Breast epithelium (tissue), 4 donors: ENCODE measurements at regions not wholly inside any gene's neighbourhood (a gene's known extent, or its start where the extent isn't known, plus 50 kb on each side); places are given as distances from the start of the nearest gene placed in this dataset.

Experiments
- DNase-seq, 2 donors: peaks; one replicate each; pipeline ENCODE4 v3.0.0-alpha.2; 2019; ENCODE audit warnings: low spot score in 2 of 2
- H3K27ac ChIP-seq, 2 donors: fragments of 200-600 bp; sonication (generic) in 1 of 2; one replicate each; pipeline ENCODE4 v1.5.1; 2016 to 2019; ENCODE audit warnings: mild to moderate bottlenecking in 1 of 2
- H3K27me3 ChIP-seq, 2 donors: fragments of 200-600 bp; sonication (generic) in 1 of 2; one replicate each; pipeline versions ENCODE4 v1.5.1 to v1.6.0; 2017 to 2019; ENCODE audit warnings: control low read depth in 1 of 2, mild to moderate bottlenecking in 1 of 2
- H3K36me3 ChIP-seq: fragments of 200-600 bp; one replicate; pipeline ENCODE4 v1.5.1; 2019
- H3K4me1 ChIP-seq, 2 donors: fragments of 200-600 bp; sonication (generic); one replicate each; pipeline ENCODE4 v1.5.1; 2016 to 2019; ENCODE audit warnings: control low read depth in 1 of 2
- H3K4me3 ChIP-seq, 3 donors: fragments of 200-600 bp; sonication (generic); 1 replicate in 2 of 3; 2 replicates in 1 of 3; pipeline ENCODE4 v1.5.1; 2016 to 2019; ENCODE audit warnings: mild to moderate bottlenecking in 3 of 3, moderate library complexity in 2 of 3
- H3K9me3 ChIP-seq, 2 donors: fragments of 200-600 bp; sonication (generic) in 1 of 2; one replicate each; pipeline ENCODE4 v1.5.1; 2016 to 2019; ENCODE audit warnings: control low read depth in 1 of 2
- CTCF ChIP-seq, 3 donors: fragments of 450-650 bp; IDR thresholded peaks; one replicate each; pipeline ENCODE4 v1.5.1; 2016 to 2017; ENCODE audit warnings: antibody characterized with exemption in 3 of 3, mild to moderate bottlenecking in 3 of 3, moderate library complexity in 3 of 3
- POLR2A ChIP-seq: fragments of 450-650 bp; IDR thresholded peaks from one replicate; pipeline ENCODE4 v1.6.1; 2016; ENCODE audit warnings: antibody characterized with exemption, mild to moderate bottlenecking, moderate library complexity
- POLR2AphosphoS5 ChIP-seq, 3 donors: sonication (generic); formaldehyde crosslinking; IDR thresholded peaks; one replicate each; pipeline ENCODE4 v1.6.1; 2017; ENCODE audit warnings: antibody characterized with exemption in 3 of 3
- intact Hi-C: fragments of 100-400 bp; cut with DNase I; formaldehyde crosslinking; loops from one replicate; pipeline ENCODE4 v1.15.1; 2023; ENCODE audit warnings: low total_unique reads

GRCh38 chr20:11785885-11786507, 131.7 kb upstream of the BTBD3 start:
- no peak for DNase-seq
- Histone ChIP-seq H3K9me3 (no peaks in the 10 kb centered on the region), H3K4me1 (no peaks in the 10 kb centered on the region), H3K27ac (no peak overlapping the region), H3K36me3 (no peaks in the 10 kb centered on the region), H3K27me3 (no peaks in the 10 kb centered on the region), H3K4me3 (no peak overlapping the region)
- no peak for TF ChIP-seq POLR2AphosphoS5 (IDR thresholded peaks at IDR 0.05)
- no peak for TF ChIP-seq CTCF (IDR thresholded peaks at IDR 0.05)
- no peak for TF ChIP-seq POLR2A
- intact Hi-C loops = no loop called here

GRCh38 chr20:11790046-11790445, 127.6 kb upstream of the BTBD3 start:
- intact Hi-C loops = no loop called here
- TF ChIP-seq POLR2A (no peak), CTCF (IDR thresholded peaks at IDR 0.05) (no peak), POLR2AphosphoS5 (IDR thresholded peaks at IDR 0.05) (no peak)
- H3K36me3 ChIP-seq = no peaks in the 10 kb centered on the region

GRCh38 chr20:11791316-11791715, 126.4 kb upstream of the BTBD3 start:
- no peak for TF ChIP-seq POLR2AphosphoS5 (IDR thresholded peaks at IDR 0.05)
- no peak for DNase-seq
- H3K4me1 ChIP-seq = no peaks in the 10 kb centered on the region
- intact Hi-C loops = no loop called here
- no peaks in the 10 kb centered on the region for H3K9me3 ChIP-seq
- no peaks in the 10 kb centered on the region for H3K36me3 ChIP-seq
- no peaks in the 10 kb centered on the region for H3K27me3 ChIP-seq
- no peak overlapping the region for H3K27ac ChIP-seq
- no peak overlapping the region for H3K4me3 ChIP-seq

More at GRCh38 chr20:11790046-11790445, 127.6 kb upstream of the BTBD3 start:
- Histone ChIP-seq H3K9me3 (no peaks in the 10 kb centered on the region), H3K27me3 (no peaks in the 10 kb centered on the region), H3K4me3 (no peak overlapping the region), H3K4me1 (no peaks in the 10 kb centered on the region), H3K27ac (no peak overlapping the region)
- DNase-seq = no peak

GRCh38 chr20:11791835-11792567, 125.7 kb upstream of the BTBD3 start:
- intact Hi-C loops = no loop called here
- H3K27ac ChIP-seq = no peak overlapping the region
- TF ChIP-seq CTCF (IDR thresholded peaks at IDR 0.05) (no peak), POLR2AphosphoS5 (IDR thresholded peaks at IDR 0.05) (no peak), POLR2A (no peak)
- H3K27me3 ChIP-seq = no peaks in the 10 kb centered on the region
- DNase-seq = no peak
- H3K9me3 ChIP-seq = no peaks in the 10 kb centered on the region
- no peaks in the 10 kb centered on the region for H3K4me1 ChIP-seq
- no peaks in the 10 kb centered on the region for H3K36me3 ChIP-seq
- no peak overlapping the region for H3K4me3 ChIP-seq

GRCh38 chr20:11792568-11792953, 125.1 kb upstream of the BTBD3 start:
- DNase-seq = no peak

More at GRCh38 chr20:11792568-11792953, 125.1 kb upstream of the BTBD3 start:
- intact Hi-C loops = no loop called here
- no peaks in the 10 kb centered on the region for H3K27me3 ChIP-seq
- H3K36me3 ChIP-seq = no peaks in the 10 kb centered on the region
- no peaks in the 10 kb centered on the region for H3K9me3 ChIP-seq
- H3K27ac ChIP-seq = no peak overlapping the region
- no peak overlapping the region for H3K4me3 ChIP-seq
- H3K4me1 ChIP-seq = no peaks in the 10 kb centered on the region
- TF ChIP-seq POLR2AphosphoS5 (IDR thresholded peaks at IDR 0.05) (no peak), CTCF (IDR thresholded peaks at IDR 0.05) (no peak), POLR2A (no peak)
